NB4 (cell line): ENCODE measurements at regions not wholly inside any gene's neighbourhood (a gene's known extent, or its start where the extent isn't known, plus 50 kb on each side); places are given as distances from the start of the nearest gene placed in this dataset.

Experiments
- DNase-seq: peaks from one replicate; pipeline ENCODE4 v3.0.0; 2010; ENCODE audit warnings: low read depth
- H3K4me3 ChIP-seq: one replicate; pipeline ENCODE4 v1.5.1; 2011; ENCODE audit warnings: mild to moderate bottlenecking, low read depth, low read length, moderate library complexity
- MYC ChIP-seq: IDR thresholded peaks from 2 replicates; pipeline ENCODE4 v1.6.1; 2011; ENCODE audit warnings: low read depth, low read length
- POLR2A ChIP-seq: IDR thresholded peaks from 2 replicates; pipeline ENCODE4 v1.6.1; 2011; ENCODE audit warnings: mild to moderate bottlenecking; ENCODE audit not compliant: insufficient read length; ENCODE audit errors: extremely low read depth
- TF ChIP-seq, protein P1 (sequence below): IDR thresholded peaks from 2 replicates; pipeline ENCODE4 v1.6.1; 2011; ENCODE audit warnings: low read depth, low read length
- TF ChIP-seq, protein P2 (sequence below): IDR thresholded peaks from one replicate; pipeline ENCODE4 v1.5.1; 2012; ENCODE audit warnings: low read depth, low read length

DNA sequence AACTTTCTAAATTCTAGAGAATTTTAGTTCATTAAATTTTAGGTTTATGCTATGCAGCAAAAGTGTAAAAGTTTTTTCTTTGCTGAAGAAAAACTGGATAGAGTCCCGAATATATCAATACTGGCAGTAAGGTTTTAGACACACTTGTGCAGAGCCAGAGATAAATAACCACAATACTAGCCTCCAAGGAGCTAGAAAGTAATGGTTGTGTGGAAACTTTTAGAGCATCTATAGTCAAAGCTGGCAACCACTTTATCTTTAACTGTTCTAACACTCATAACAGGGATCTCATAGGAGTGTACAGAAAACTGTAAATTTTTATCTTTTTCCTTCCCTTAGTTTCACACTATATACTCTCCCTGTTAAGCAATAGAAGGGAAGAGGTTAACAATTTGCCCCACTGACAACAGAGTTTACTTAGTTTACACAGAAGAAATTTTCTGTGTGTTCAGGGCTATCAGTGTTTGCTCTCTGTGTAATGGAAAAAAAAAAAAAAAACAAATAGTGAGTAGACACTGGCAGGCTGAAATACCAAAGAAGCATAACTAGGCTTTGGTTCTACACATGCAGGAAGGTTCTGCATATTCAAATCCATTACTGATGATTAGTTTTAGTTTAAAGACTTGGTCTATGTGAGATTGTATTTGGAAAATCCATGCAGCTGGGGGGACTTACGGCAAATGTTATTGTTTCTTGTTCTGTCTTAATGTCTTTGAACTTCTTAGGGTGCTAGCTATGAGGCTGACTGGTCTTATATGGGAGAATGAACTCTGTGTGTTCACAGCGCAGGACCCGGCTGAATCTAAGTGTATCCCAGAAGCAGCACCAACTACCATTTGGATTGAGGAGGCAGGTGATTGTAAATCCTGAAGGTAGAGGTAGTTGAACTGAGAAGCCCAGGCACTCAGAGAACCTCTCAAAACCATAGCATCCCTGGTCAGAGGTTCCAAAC lies 187.6 kb downstream of the PCSK1 start:
- no peak for DNase-seq
- H3K4me3 ChIP-seq, result no peak overlapping the region
- TF ChIP-seq, protein P1, sequence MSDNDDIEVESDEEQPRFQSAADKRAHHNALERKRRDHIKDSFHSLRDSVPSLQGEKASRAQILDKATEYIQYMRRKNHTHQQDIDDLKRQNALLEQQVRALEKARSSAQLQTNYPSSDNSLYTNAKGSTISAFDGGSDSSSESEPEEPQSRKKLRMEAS, result no peak
- TF ChIP-seq, protein P2, sequence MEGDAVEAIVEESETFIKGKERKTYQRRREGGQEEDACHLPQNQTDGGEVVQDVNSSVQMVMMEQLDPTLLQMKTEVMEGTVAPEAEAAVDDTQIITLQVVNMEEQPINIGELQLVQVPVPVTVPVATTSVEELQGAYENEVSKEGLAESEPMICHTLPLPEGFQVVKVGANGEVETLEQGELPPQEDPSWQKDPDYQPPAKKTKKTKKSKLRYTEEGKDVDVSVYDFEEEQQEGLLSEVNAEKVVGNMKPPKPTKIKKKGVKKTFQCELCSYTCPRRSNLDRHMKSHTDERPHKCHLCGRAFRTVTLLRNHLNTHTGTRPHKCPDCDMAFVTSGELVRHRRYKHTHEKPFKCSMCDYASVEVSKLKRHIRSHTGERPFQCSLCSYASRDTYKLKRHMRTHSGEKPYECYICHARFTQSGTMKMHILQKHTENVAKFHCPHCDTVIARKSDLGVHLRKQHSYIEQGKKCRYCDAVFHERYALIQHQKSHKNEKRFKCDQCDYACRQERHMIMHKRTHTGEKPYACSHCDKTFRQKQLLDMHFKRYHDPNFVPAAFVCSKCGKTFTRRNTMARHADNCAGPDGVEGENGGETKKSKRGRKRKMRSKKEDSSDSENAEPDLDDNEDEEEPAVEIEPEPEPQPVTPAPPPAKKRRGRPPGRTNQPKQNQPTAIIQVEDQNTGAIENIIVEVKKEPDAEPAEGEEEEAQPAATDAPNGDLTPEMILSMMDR, result no peak
- TF ChIP-seq MYC, result no peak

DNA sequence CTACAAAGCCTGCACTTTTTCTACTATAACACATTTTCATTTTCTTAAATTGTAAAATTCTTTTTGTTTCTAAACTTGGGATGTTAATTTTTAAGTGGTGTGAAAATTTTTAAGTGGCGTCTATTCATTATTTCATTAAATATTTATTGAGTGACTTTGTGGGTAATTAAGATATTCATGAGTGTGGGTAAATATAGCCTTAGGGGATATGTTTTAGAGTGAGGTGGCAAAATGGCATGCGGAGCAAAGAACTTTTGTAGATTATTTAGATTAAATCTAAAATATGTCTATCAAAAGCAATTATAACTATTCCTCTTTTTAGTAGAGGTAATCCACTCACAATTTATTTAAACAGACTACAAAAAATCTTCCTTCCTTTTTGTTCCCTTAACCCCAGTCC lies 188.4 kb downstream of the PCSK1 start:
- TF ChIP-seq, protein P2, result no peak
- no peak for TF ChIP-seq POLR2A
- TF ChIP-seq, protein P1, result no peak
- TF ChIP-seq MYC, result no peak
- no peak for DNase-seq

DNA sequence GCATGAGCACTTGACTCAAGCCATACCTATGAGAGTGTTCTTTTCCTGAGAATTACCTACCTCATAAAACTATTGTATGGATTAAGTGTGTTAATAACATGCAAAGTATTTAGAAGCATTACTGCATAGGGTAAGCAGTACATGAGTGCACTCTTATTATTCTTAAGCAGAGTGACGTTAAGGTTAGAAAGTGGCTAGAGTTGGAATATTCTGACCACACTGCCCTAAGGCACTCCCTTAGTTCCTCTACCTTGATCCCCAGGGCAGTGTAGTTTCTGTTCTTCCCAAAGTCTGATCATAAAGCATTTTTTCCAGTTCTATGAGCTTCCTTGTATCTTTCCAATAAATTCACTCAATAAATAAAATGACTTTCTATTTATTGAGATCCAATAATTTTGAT lies 189.2 kb downstream of the PCSK1 start:
- TF ChIP-seq, protein P2, result no peak
- TF ChIP-seq MYC (no peak), POLR2A (no peak)
- TF ChIP-seq, protein P1, result no peak
- no peak overlapping the region for H3K4me3 ChIP-seq
- DNase-seq, result no peak

More for the DNA sequence above, 188.4 kb downstream of the PCSK1 start:
- H3K4me3 ChIP-seq, result no peak overlapping the region

DNA sequence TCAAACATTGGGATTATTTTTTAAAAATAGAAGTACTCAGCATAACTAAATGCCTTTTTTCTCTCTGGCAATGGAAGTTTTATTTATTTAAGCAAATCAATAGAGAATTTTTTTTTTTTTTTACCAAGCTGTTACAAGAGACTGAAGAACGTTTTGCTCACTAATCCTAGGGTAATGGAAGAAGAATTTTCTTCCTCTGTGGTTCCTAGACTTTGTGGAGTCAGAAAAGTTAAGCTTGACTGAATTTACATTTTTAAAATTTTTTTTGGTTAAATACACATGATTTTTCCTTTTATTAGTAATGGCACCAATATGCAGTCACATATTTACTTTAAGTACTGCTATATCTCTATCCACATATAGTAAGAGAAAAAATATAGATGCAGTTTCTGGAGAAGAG lies 189.8 kb downstream of the PCSK1 start:
- TF ChIP-seq, protein P2, result no peak
- TF ChIP-seq MYC (no peak), POLR2A (no peak)
- TF ChIP-seq, protein P1, result no peak
- no peak overlapping the region for H3K4me3 ChIP-seq
- DNase-seq, result no peak

DNA sequence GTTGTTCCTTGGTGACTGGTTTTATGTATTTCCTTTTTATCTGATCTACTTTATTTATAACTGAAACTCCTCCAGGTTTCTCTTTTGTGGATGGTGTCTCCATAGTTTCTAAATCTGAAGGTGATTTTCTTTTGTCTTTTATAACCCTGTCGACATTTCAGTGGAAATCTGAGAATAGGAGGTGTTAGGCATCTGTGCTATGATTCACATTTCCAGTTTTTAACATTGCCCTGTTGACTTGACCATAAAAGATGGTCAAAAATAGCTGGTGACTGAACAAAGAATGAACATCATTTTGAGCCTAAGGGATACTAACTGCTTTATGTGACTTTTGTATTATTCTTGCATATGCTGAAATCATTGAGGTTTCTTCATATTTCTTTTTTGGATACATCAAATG lies 190.5 kb downstream of the PCSK1 start:
- H3K4me3 ChIP-seq, result no peak overlapping the region
- DNase-seq, result no peak
- TF ChIP-seq, protein P1, result no peak
- TF ChIP-seq POLR2A (no peak), MYC (no peak)
- TF ChIP-seq, protein P2, result no peak
